ENCODE measurements at regions not wholly inside any gene's neighbourhood (a gene's known extent, or its start where the extent isn't known, plus 50 kb on each side); places are given as distances from the start of the nearest gene placed in this dataset.
A peak's percentile ranks its signal among the peaks of the same experiment; 100 is the strongest.

DNA sequence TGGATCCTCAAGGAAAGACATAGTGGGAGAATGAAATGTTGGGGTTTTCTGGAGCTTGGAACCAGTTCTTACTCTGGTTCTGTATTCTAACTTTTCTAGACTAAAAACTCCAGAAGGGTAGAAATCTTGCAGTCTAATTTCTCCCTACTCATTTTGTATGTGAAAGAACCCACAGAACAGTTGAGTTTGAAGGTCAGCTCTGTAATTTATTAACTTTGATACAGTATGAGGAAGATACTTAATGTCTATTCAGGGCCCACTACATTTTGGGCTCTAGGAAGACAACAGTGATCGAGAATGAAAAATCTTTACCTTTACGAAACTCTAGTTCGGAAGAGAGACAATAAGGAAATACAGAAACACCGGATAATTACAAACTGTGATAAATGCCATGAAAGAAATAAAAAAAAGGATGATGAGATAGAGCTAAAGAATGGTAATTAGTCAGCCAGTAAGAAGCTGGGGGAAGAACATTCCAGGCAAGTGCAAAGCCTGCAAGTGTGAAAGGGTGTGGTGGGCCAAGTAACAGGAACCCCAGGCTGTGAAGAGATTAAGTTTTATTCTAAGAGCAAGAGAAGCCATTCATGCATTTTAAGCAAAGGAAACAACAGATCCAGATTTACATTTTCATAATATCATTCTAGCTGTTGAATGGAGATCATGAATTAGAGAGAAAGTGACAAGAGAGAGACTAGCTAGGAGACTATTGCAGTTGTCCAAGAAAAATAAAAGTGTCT, 159.9 kb upstream of the HMCN1 start:
- DNase-seq = no peak

DNA sequence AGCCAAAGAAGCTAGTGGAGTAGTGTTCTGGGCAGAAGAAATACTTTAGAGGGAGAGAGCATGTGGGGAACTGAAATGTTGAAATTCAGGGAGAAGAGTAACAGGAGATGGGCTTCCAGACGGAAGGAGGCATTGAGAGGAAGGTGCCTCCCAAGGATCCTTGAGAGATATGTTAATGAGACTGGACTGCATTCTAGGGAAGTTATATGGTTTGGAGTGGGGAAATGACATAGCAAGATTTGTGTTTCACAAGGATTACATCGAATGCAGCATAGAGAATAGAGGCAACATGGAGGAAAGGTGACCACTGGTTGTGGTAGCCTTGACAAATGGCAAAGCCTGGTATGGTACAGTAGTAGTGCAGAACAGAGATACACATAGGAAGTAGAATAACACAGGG, 160.5 kb upstream of the HMCN1 start:
- no peak for DNase-seq

DNA sequence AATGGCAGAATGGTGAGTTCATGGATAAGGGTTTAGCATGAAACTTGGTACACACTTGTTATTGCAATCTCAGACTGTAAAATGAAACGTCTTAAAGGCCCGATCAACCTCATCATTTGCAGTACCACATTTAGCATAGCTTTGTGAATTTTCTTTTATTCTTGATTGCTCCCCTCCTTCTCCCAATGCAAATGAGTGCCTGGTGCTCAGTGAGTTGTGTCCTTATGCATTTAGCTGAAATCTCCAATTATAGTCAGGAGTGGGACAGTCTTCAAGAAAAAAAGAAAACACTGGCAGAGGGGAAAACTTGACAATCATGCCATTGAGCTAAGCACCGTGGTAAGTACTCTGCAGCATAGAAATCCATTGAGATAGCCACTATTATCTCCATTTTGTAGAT, 161.0 kb upstream of the HMCN1 start:
- no peak for DNase-seq

DNA sequence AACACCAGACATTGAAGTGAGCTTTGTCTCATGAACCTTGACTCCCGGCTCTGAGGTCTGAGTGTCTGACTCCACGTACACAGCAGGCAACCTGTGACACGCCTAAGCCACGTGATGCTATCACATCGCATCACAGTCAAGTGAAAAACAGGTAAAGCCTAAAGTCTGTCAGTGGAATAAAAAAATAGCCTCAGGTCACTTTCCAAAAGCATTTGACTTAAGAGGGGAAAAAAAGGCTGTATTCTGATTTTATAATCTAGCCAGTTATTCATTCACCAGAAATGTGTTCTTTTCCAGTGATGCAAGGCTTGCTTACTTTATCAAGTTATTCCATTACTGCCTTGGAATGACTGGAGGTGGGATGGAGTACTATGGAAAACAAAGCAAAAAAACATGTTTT, 163.2 kb upstream of the HMCN1 start:
- no peak for DNase-seq

DNA sequence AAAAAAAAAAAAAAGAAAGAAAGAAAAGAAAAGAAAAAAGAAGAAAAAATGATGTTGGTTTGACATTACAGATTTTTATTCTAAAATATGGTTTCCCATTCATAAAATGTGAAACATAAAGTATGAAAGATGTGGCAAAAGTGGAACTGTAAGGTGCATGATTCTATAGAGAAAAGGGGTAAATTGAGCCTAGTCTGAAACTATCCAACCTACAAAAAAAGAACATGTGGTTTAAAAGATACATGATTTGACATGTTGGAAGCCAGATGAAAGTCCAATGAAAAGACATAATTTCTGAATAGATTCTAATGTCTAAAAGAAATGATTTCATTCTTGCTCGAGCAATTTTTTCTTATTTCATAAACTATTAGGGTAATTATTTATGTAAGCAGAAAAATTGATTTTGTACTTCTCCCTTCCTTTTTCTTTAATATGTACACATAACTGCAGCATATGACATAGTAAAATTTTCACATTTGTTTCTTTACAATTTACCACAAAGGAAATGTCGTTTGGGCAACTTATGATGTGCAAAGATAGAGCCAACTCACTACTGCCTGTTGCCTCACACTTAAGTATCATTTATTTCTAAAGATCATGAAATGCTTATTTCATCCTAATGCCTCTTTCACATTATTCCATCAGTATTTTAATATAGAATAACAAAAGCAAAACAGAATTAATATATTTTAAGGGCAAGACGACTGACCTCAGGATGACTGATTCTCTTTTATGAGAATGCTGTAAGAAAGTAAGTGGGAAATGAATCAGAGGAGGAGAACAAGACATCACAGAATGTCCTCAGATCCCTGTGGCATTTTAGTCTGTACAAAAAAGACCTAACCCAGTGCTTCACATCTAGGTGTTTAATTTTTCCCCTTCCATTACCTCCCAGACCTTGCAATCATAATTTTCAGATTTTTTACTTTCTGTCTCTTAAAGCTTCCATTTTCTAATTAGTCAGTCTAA, 165.8 kb upstream of the HMCN1 start:
- no peak for DNase-seq

DNA sequence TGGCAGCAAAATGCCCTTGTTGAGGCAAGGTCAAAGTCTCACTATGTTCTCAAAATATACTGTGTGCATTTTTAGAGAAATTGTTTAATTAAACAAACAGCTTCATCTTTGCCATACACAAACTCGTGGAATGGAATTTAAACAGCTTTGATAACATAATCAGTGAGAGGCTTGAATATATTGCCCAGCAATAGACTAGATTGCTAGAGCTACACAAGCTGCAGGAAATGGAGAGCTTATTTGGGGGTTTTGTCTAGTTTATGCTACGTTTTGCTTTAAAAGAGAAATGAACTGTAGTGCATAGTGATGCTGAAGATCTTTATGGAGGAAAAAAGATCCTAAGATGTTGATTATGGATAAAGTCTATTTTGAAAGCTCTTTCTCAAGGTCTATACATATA, 166.8 kb upstream of the HMCN1 start:
- DNase-seq = no peak

DNA sequence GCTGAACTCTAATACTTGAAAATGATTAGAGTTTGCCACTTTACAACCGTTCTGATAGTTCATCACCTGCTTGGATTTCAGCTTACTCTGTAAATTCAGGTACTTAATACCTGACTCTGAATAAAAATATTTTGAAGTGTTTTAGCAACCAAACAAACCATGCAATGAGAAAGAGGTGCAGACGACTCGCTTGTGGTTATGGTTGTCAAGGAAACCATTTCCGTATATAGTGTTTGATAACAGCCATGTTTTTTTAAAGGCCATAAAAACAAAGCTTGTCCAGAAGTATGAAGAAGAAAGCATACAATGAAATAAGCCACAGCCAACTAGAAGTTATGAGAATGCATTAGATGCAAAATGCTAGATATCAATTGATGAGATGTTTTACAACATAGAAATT, 167.2 kb upstream of the HMCN1 start:
- DNase-seq = no peak

DNA sequence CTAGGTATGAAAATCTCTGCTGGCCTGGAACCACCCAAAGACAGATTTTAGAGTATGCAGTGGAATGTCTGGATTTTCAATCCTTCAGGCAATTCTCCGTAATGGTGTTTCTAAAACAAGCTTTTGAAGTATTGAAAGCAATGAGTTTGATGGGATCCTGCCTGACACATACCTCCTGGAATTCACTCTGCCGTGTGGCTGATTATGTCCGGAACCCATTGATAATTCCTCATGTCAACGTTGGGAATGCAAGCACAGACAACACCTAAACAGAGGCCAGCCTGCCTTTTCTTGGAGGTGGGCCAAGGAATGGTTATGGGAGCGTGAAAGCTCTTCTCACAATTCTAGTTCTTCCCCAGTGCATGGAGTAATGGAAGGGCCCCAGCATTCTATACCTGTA, 168.9 kb upstream of the HMCN1 start:
- DNase-seq = peak; percentile 94

DNA sequence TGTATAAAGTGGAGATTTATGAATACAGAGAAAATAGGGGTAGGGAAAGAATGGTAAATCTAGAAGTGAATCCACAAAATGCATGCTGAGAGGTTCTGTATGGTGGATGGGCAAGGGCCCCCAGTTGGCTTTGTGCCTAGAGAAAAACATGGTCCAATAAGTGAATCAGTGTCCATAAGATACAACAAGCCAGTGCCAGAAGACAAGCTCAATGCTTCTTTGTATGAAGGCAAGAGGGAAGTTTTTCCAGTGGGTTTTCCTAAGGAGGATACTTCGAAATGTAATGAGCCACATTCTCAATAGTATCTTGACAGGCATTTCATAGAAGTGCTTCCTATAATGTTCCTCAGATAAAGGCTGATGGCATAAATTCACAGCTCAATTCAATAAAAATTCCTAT, 169.4 kb upstream of the HMCN1 start:
- no peak for DNase-seq

DNA sequence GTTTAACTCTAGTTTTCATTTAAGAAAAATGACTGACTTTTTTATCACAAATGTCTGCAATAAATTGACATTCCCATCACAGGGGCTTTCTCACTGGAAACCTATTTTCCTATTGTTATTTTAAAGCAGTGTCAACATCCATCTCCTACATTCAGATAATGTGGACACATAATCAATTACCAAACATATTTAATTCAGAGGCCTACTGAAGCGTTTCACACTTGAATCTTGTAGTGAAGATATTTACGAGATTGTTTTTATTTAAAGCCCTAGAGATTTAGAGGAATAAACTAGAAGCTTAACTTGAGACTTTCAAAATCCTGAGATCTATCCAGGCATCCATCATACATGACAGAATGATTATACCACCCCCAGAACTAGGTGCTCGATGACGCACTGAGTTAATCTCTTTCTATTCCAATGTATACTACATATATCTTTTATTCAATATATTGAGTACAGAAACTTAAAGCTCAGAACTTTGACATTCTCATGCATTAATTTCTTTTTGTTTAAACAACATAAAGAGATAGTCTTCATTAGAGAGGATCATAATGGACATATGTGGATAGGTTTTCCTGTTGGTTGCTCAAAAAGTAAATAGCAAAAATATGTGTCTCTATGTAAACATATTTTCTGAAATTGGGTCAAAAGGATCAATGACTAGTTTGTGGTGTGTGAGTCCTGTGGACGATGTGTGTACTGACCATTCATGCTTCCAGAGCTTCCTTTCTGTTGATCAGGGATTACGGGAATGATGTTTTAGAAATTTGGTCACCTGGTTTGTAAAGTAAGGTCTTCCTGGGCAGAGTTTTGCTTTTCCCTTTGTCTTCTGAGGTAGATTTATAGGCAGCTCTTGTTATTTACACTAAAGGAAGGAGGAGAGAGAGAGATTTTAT, 171.5 kb upstream of the HMCN1 start:
- no peak for DNase-seq

DNA sequence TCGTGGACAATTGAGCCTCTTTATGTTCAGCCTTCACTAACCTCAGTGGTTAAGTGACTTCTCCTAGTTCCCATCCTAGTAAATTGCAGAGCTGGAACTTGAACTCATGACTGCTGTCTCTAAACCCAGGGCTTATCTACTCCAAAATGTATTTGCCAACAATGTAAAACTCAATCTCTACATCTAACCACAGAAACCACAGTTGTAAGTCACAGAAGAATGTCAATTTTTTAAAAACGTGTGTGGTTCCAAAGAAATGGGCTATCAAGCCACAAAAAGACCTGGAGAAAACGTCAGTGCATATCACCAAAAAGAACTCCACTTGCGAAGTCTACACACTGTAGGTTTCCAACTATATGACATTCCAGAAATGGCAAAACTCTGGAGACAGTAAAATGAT, 172.6 kb upstream of the HMCN1 start:
- no peak for DNase-seq

DNA sequence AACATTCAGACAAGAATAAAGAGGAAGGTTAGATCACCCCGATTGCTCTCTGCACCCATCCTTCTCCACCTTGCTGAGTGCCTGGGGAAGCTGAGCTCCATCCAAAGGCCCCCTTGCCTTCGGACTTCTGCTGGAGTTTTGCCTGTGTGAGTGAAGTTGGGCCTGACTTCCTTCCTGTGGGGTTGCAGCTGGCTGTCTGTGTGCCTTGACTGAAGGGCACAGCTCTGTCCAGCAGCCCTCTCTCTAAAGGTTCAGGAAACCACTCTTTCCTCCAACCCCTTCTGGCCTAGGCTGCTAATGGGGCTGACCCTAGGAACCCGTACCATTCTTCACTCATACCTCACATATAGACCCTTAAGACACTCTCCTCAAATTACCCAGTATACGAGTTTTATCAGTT, 173.4 kb upstream of the HMCN1 start:
- DNase-seq = no peak

DNA sequence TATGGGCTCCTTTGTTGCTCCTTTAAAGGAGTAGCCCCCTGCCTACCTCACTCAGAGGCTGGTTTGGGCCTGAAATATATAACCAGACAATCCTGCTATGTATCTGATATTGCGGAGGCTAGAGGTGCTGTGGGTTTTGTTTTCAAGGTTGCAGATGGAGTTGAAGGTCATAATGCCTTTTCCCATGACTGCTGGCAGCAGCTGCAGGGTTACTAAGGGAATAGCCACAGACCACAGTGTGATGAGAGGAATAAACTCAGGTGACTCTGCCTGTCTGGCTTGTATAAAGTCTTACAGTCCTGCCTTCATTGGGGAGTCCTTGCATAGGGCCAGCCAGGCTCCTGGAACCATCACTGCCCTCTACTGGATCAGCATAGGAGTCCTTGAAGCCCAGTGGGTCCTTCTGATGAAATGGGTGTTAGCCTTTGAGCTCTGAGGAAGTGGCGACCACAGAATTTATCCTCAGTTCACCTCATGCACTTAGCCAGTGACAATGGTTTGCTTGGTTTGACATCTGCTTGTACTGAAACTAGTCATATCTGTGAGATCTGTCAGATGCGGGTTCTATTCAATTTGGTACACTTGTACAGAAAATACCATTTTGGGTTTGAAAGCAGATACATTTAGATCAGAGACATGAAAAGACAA, 174.4 kb upstream of the HMCN1 start:
- peak; percentile 88 for DNase-seq

DNA sequence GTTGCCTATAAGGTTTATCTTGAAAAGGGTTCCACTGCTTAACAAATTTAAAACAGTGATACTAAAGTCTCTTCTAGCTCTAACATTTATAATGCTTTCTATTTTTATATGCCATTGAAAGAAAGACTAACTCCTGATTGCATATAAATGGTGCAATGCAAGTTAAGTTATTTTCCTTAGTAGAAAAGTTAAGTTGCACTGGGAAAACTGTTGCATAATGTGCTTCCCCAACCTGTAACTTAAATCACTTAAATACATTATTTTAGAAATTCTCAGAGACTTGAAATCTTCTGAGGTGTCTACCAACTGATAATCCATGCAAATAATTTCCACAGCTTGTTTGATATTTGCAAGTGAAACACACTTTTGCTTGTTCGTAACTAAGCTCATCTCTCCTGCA, 175.0 kb upstream of the HMCN1 start:
- DNase-seq = no peak

DNA sequence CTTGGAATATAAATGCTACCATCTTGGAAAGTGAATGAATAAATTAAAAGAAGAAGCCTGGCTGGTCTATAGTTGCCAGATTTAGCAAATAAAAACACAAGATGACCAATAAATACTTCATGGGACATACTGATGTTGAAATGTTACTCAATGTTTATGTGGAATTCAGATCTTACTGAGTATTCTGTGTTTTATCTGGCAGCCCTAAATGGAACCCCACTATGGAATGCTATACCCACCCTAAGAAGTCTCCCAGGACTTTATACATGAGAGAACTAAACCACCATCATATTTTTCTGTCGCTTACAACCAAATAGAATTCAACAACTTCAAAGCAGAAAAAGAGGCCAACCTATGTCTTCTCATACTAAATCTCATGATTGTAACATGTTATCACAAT, 177.6 kb upstream of the HMCN1 start:
- no peak for DNase-seq

DNA sequence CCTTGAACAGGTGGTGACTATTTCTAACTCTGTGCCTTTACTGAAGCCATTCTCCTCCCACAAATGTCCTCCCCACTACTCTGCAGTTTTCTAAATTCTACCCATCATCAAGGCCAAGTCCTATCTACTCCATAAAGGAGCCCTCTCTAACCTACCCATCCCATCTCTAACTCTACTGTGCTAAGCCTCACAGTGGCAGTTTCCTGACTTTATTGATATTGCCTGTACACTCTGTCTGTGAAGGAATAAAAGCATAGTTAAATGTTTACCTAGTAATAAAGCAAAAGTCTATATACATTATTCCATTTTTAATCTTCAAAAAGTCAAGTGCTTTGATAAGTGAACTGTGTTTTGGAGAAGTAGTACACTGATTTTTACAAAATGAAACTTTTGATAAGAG, 178.4 kb upstream of the HMCN1 start:
- no peak for DNase-seq

DNA sequence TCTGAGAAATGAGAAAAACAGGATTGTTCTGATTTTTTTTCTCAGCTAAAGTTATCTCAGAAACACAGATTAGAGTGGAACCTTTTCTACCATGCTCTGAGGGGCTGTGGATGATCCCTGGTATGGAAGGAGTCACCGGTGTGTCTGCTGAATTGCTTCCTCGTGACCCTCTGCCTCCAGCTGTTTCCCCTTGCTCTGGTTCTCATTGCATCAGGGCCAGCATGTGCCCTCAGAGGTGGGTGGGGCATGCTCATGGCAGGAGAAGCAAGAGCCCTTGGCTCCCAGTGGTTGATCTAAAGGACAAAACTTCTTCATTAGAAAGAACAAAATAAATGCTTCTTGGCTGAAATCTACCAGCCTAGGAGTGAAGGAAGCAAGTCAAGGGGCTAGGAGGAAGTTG, 183.2 kb upstream of the HMCN1 start:
- no peak for DNase-seq

DNA sequence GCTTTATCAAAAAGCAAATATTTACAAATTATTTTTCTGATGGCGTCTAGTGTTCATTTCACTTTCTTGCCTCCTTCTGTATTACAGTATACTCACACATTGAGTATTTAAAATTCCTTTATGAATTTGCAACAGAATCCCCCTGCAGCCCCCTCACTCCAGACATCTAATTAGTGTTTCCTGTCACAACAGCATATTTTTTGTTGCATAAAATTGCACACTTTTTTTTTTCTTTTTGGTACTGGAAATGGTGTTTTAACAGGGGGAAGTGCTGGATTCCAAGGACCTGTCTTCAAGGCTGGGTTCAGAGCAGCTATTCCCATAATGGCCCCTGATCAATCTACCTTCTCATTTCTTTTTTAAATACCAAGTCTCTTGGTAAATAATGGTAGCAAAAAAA, 184.3 kb upstream of the HMCN1 start:
- no peak for DNase-seq

DNA sequence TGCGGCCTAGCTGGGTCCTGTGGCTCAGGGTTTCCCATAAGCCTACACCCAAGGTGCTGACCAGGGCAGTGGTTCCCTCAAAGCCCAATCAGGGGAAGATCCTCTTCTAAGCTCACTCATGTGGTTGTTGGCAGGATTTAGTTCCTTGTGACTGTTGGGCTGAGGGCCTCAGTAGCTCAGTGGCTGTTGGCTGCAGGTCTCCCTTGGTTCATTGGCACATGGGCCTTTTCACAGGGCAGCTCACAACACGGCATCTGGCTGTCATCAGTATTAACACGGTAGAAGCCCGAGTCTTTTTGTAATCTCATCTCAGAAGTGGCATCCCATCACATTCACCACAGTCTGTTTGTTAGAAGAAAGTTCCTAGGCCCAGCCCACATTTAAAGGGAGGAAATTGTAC, 188.2 kb upstream of the HMCN1 start:
- no peak for DNase-seq

DNA sequence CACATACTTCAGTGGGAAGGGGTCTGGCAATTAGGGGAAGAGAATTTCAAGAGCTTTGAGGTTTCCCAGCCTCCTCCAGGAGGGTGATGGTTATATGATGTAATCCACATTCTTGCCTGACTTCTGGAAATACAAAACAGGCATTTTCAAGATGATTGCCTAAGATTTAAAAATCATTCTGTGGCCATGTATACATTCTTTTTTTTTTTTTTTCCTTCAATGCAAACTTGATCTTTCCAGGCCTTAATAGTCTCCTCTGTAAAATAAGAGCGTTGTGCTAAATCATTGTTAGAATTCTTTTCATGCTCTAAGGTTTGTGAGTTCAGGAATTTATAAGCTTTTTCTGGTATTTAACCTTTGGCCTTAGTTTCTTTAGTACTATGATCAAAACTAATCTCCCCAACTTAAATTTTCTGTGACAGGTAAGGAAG, 192.3 kb upstream of the HMCN1 start:
- DNase-seq = peak; percentile 58

DNA sequence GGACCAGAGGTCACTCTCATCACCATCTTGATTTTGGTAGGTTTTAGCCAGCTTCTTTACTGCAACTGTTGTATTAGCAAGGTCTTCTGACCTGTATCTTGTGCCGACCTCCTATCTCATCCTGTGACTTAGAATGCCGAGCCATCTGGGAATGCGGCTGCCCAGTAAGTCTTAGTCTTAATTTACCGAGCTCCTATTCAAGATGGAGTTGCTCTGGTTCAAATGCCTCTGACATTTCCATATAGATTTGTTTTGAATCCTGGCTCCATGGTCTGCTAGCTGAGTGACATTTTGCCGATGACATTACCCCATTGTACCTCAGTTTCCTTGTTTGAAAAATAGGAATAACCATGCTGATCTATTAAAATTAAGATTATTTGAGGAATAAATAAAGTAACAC, 193.9 kb upstream of the HMCN1 start:
- DNase-seq = no peak

DNA sequence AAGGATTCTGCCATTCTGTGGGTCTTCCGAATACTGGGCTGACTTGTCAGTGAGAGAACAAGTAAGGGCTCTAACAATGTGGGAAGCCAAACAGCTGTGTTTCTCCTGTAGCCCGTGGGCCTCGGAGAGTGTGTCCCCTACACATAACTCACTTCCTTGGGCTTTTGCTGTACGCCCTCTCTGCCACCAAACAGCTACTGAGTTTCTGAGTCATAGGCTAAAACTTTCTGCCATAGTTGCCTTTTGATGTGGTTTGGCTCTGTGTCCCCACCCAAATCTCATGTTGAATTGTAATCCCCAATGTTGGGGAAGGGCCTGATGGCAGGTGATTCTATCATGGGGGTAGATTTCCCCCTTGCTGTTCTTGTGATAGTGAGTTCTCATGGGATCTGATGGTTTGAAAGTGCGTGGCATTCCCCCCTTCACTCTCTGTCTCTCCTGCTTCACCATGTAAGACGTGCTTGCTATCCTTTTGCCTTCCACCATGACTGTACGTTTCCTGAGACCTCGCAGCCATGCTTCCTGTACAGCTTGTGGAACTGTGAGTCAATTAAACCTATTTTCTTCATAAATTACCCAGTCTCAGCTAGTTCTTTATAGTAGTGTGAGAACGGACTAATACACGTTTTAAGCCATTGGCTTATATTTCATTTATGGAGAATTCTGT, 194.8 kb upstream of the HMCN1 start:
- DNase-seq = no peak

All from islet precursor cell (in vitro differentiated cells).